GM18508 (cell line): ENCODE measurements at regions not wholly inside any gene's neighbourhood (a gene's known extent, or its start where the extent isn't known, plus 50 kb on each side); places are given as distances from the start of the nearest gene placed in this dataset.

Source experiments
- ATAC-seq: cut with Tn5 transposase; IDR thresholded peaks from one replicate; pipeline ENCODE4 v1.9.1; 2021; ENCODE audit warnings: moderate number of reproducible peaks; ENCODE audit not compliant: insufficient read depth, unreplicated experiment

DNA sequence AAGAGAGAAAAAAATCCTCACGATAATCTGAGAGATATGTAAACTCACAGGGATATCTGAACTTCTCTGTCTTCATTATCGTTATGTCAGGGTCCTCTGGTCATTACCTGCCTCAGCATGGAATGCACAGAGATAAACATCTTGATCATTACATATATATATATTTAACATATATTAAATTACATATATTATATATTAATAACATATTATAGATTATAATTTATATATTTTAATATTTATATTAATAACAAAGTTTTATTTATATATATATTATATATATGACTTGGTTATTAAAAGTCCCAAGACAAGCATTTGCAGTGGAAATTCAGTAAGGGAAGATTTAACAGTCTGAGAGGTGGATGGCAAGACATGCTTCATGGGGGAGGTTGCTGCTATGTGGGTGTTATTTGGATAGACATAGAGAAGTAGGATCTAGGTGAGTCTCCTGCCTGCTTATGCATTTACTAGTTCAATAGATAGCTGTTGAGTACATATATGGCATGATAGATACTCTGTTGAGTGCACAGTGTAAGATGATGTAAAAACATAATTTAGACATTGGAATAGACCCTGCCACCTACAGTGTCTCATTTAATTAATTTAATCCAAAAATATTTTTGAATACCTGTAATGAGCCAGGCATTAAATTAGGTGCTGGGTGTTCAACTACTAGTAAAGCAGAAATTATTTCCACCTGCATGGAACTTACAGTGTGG, 255.2 kb downstream of the RAD51AP2 start:
- ATAC-seq = no peak

DNA sequence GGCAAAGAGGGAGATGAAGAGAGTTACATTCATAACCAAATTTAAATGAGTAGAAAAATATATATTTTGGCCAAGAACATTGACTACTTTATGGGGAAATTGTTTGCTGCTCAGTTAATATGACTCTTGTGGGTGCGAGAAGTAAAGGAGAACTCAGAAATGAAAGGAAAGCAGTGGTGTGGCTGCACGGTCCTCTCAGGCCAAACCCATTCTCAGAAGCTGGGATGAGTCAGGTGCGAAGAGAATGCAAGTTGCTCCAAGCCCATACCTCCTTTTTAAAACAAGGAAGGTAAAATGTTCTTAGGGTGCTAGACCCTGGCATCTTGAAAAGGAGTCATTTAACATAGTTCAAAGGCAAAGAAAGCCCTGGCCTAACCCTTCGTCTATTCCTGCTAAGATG, 258.6 kb downstream of the RAD51AP2 start:
- ATAC-seq = no peak

DNA sequence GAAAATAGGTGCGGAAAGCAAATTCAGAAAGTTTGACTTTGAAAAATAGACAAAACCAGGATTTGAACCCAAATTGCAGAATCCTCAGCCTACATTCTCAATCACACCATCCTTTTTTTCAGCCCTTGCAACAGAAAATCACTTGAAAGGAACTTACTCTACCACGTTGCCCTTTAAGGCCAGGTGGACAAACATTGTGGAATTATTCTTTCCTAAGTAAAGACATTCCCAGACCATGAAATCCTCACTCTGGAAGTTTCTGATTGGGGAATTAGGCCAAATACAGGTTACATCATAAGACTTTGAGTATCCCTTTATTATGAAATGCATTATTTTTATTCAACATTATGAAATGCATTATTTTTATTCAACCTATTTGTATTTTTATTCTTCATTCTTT, 259.4 kb downstream of the RAD51AP2 start:
- no peak for ATAC-seq

DNA sequence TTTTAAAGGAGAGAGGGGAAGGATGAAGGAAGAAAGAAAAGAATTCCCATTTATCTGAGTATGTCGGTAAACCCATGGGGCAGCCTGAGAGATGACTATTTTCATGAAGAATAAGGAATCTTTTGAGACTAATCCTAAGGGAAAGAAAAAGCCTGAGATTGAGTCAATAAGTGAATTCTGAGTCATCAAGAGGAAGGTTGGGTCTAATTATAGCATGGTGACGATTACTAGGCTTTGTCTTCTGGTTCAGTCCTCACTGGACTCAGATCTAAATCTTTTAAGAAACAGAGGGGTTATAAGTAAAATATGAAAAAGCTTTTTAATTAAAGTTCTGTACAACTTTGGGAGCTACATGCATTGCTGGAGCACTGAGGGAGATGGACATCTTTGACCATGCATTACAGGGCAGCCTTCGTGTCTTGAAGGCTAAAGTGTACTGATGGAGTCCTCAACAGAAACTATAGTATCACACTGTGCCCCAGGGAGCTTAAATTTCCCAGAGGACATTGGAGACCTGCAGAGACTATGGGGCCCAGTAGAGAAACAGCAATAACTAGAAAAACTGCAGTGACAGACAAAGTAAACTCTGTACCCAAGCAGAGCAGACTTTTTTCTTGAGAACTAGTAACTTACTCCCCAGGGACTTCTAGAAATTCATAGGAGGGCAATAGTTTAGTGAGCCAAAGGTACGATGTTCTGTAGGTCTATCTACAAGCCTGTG, 260.9 kb downstream of the RAD51AP2 start:
- no peak for ATAC-seq

DNA sequence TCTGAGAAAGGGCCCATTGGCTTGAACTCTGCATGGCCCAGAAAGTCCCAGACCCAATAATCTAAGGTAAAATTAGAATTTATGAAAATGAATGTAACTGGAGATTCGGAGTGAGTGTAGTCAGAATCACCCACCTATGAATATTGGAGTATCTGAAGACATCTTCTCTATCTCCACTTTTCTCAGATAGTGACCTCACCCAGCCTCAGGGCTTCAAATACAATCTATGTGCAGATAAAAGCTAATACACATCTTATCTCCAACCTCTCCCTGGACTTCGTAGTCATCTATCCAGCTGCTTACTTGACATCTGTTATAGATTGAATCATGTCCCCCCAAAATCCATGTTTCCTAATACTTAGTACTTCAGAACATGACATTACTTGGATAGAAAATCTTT, 263.2 kb downstream of the RAD51AP2 start:
- no peak for ATAC-seq

DNA sequence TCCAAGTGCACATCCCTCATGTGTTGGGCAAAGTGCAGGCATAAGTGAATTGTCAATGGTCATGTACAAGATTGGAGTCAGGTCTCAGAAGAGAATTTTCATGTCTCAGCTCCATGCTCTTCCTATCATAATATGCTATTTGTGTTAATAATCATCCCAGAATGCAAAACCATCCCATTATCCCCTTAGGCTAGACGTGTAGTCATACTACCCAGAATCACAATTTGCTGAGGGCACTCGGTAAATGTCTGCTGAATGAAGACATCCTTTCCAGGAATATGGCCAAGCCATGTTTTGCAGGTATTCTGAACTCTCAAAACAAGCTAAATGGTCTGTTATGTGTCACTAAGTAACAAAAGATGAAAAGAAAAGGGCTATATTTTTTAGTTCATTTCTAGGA, 263.8 kb downstream of the RAD51AP2 start:
- ATAC-seq = no peak

DNA sequence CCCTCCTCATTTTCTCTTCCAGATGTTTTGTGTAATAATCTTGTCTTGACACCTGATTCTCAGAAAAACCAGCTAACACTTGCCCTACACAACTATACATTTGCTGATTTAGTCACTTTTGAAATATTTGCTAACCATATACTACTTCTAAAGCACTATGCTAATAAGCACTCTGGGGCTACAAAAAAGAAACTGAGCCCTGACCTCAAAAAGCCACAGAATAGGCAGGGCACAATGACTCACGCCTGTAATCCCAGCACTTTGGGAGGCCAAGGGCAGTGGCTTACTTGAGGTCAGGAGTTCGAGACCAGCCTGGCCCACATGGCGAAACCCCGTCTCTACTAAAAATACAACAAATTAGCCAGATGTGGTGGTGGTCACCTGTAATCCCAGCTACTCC, 266.0 kb downstream of the RAD51AP2 start:
- no peak for ATAC-seq

DNA sequence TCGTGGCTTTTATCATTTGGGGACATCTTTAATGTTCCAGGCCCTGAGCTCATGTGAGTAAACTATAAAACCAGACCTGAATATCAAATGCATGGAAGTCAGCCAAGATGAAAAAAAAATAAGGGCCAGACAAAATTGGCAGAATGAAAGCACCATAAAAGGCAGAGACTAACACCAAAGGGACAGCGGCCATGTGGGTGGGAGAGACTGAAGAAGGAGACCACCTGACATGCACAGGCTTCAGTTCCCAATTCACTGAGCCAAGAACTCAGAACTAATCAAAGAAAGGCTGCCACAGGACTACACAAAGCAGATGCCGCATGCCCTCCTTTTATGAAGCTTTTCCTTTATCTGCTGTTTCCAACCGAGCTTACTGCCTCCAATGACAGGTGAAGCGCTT, 267.1 kb downstream of the RAD51AP2 start:
- ATAC-seq = no peak

DNA sequence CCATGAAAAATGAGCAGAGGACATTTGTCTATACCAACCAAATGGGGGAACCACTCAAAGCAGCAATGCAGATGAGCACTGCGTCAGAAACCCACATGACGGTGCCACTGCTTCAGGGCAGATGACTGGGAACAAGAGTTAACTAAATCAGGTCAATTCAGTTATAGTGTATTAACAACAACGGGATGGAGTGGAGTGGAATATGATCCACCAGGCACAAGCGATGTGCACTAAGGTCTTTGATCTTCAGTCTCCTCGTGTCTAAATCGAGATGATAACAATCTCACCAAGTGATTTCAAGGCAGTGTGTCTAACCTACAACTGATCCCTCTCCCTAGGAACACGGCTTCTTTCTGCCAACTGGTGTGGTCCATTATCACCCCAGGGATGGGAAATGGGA, 269.0 kb downstream of the RAD51AP2 start:
- ATAC-seq = no peak

DNA sequence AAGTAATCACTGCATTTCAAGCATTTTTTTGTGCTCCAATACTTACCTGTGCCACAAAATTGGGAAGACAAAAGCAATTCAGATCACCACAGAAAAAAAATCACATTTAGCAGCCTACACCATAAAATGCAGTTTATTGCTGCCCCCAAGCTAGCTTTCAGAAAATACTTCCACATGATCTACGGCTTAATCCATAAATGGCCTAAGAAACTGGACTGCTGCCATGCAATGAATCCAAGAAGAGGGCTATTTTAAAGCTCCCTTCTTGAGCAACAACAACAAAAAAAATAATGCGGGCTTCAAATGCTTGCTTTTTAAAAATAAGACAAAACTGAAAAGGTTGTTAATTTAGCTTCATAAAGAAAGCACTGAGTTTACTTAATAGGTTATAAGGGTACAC, 272.3 kb downstream of the RAD51AP2 start:
- ATAC-seq = no peak

DNA sequence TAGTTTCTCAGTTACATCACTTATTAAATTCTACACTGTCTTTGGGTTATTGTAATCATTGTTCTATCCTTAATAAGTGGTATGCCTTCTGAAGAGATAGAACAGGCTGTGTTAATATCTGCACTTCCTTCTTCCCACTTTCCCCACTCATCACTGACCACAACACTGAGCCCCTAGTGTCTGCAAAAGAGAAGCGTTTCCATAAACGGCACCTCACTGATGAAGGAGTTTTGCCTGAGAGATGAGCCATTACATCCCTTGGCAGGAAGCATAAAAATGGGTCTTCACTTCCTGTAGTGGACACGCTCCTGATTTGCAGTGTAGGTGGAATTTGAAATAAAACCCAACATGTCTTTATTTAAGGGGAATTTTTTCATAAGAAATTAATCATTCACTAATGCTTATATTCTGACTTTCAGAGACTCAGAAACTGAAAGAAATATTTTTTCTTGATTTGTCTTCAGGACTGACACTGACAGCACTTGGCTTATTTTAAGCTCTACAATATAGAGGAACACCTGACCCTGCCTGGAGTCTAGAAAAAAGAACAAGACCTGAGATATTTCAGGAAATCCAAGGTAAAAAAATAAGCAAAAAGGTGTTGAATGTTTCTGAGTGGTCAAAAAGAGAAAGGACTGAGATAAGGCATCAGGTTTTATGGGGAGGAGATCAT, 275.3 kb downstream of the RAD51AP2 start:
- no peak for ATAC-seq

DNA sequence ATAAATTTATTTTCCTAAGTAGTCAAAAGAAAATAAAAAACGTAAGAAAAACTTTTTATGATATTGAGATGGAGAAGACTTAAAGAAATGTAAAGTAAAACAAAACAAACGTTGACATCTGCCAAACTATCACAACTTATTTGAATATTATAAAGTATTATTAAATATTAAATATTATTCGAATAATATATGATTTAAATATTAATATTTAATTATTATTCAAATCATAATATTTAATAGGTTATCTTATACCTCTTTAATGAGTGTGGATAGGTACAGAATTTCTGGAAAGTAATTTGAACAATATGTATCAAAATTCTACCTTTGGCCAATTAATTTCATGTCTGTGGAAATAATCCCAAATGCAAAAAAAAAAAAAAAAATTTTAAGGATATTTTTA, 278.7 kb downstream of the RAD51AP2 start:
- ATAC-seq = no peak

DNA sequence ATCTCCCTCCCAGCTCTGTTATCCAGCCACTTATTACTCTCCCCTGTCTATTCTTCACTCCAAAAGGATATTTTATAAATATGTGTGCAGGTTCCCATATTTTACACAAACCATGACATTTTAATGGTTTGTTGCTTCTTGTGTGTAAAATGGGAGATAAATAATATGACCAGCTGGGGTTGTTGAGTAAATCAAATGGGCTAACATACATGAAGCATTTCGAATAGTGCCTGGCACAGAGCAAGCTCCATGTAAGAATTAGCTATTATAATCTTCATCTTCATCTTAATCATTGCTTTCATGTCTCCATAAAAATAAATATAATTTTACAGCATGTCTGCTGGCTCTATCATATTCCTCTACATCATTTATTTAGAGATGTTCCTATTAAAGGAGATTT, 283.1 kb downstream of the RAD51AP2 start:
- ATAC-seq = no peak

DNA sequence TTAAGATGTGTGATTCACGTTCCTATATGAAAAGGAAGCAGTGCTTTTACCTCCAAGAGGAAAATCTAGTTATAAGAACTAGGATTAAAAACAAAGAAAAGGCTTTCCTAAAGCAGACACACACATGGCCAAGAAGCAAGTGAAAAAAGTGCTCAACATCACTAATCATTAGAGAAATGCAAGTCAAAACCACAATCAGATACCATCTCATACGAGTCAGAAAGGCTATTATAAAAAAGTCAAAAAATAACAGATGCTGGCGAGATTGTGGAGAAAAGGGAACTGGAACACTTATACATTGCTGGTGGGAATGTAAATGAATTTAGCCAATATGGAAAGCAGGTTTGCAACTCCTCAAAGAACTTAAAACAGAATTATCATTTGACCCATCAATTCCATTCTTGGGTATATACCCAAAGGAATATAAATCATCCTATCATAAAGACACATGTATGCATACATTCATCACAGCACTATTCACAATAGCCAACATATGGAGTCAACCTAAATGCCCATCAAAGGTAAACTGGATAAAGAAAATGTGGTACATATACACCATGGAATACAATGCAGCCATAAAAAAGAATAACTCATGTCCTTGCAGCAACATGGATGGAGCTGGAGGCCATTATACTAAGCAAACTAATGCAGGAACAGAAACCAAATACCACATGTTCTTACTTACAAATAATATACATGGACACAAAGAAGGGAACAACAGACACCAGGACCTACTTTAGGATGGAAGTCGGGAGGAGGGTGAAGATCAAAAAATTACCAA, 285.3 kb downstream of the RAD51AP2 start:
- ATAC-seq = no peak

DNA sequence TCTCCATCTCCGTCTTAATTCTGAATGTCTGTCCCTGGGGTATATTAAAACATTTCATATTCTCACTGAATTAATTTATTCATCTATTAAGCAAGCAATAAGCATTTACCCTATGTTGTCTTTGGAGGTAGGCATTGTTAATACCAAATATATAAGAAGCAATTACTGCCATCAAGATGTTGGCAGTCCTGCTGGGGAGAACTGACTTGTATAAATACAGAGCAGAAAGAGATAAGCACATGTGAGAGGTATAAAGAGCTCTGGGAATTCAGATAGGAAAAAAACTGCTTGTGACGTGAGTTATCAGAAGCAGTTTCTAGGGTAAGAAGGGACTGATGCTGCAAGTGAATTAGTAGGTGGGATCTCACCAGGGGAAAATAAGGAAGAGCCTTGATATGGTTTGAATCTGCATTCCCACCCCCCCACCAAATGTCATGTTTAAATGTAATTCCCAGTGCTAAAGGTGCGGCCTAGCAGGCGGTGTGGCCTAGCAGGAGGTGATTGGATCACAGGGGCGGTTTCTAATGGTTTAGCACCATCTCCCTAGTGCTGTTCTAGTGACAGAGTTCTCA, 286.8 kb downstream of the RAD51AP2 start:
- no peak for ATAC-seq

DNA sequence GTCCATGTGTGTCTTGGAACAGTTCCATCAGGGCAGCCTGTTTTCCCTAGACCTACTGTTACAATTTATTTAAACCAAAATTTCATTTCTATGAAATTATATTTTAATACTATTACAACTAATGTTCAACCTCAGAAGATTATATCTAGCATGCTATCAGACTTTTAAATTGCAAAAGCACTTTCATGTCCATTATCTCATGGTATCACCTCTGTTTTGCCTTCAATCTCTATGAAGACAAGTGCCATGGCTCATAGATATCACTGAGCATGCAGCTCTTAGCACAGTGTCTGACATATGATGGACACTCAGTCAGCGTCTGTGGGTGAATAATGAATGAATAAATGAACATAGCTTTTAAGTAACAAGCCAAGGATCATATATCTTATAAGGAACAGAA, 288.8 kb downstream of the RAD51AP2 start:
- ATAC-seq = no peak

DNA sequence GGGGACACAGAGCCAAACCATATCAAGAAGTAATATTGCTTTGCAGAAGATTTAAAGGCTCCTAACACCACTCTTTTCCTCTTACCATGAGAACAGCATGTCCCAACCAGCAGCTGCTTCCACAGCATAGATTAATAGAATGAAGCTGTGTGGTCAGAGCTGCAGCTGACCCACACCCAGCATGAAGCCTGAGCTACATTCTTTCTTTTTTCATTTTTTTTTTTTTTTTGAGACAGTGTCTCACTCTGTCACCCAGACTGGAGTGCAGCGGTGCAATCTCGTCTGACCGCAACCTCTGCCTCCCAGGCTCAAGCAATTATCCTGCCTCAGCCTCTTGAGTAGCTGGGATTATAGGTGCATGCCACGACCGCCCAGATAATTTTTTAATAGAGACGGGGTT, 289.8 kb downstream of the RAD51AP2 start:
- ATAC-seq = no peak

DNA sequence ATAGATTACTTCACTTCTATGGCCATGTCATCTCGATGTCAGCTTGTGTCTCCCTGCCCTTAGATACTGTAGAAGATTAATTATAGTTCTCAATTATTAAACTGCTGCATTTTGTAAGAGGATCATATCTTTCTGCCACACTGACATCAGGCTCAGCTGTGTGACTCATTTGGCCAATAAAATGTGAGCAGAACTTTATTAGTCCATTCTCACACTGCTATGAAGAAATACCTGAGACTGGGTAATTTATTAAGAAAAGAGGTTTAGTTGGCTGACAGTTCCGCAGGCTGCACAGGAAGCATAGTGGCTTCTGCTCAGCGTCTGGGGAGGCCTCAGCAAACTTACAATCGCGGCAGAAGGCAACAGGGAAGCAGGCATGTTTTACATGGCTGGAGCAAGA, 290.4 kb downstream of the RAD51AP2 start:
- no peak for ATAC-seq

DNA sequence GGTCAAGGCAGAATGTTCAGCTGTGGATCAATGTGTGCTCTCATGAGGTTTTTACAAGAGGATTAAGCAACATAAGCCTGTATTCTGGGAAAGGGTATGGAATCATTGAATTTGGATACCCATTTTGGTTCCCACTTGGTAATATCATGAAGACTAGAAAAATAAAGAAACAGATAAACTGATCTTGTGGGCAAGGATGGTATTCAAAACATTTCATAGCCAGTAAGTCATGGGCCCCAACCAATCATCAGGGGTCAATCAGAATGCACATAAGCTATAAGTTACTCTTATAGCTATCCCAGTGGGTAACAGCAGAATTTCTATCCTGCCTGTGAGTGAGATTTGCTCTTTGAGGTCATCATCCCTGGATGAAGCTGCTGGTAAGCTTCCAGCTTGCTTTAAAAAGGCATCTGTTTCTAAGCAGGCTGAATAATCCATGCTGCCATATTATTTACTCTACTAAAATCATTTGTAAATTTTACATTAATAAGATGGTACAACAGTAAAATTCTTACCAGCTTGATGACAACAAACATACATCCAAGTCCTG, 291.2 kb downstream of the RAD51AP2 start:
- ATAC-seq = no peak

DNA sequence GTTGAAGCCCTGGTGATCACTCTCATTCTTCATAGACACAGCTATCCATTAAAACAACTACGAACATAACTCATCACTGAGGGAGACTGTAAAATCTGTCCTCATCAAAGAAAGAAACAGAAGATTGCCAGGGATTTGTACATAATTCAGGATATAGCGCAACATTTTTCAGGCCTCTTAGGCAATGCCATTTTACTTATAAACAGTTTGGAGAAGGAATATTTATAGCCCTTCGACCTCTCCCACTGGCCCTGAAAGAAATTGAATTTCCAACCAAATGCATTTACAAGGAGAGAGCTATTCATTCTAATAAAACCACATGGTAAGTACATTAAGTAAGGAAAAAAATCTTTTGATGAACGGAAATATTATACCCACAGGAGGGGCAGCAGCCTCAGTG, 295.0 kb downstream of the RAD51AP2 start:
- no peak for ATAC-seq
